AG09309 (cell line): ENCODE measurements at regions not wholly inside any gene's neighbourhood (a gene's known extent, or its start where the extent isn't known, plus 50 kb on each side); places are given as distances from the start of the nearest gene placed in this dataset.
A peak's percentile ranks its signal among the peaks of the same experiment; 100 is the strongest.

Experiments used
- DNase-seq: peaks from one replicate; pipeline ENCODE4 v3.0.0-alpha.2; 2010; ENCODE audit warnings: low read depth
- H3K4me3 ChIP-seq: 2 replicates; pipeline ENCODE4 v1.5.1; 2011; ENCODE audit warnings: mild to moderate bottlenecking, low read depth, low read length, moderate library complexity; ENCODE audit not compliant: control insufficient read depth
- CTCF ChIP-seq: IDR thresholded peaks from 2 replicates; pipeline ENCODE4 v1.5.1; 2011; ENCODE audit warnings: mild to moderate bottlenecking, low read depth, low read length, inconsistent platforms; ENCODE audit not compliant: insufficient read depth, control insufficient read depth; ENCODE audit errors: missing control alignments

GRCh38 chr10:9807846-9808245 is 1209.8 kb upstream of the CELF2 start:
- H3K4me3 ChIP-seq: no peak overlapping the region
- DNase-seq: no peak
- TF ChIP-seq CTCF: no peak

GRCh38 chr10:9811601-9812000 is 1206.1 kb upstream of the CELF2 start:
- H3K4me3 ChIP-seq: no peak overlapping the region
- DNase-seq: no peak
- no peak for TF ChIP-seq CTCF

- TF ChIP-seq CTCF: no peak
- H3K4me3 ChIP-seq: no peak overlapping the region
- DNase-seq: peak; percentile 13
Observed at GRCh38 chr10:9814285-9814864, 1203.3 kb upstream of the CELF2 start.

- DNase-seq: no peak
- no peak for TF ChIP-seq CTCF
- no peak overlapping the region for H3K4me3 ChIP-seq
Observed at GRCh38 chr10:9819756-9820494, 1197.7 kb upstream of the CELF2 start.

GRCh38 chr10:9823268-9823930 is 1194.3 kb upstream of the CELF2 start:
- TF ChIP-seq CTCF: no peak
- no peak for DNase-seq

GRCh38 chr10:9824631-9825071 is 1193.0 kb upstream of the CELF2 start:
- TF ChIP-seq CTCF: no peak
- no peak for DNase-seq
- no peak overlapping the region for H3K4me3 ChIP-seq

More at GRCh38 chr10:9823268-9823930, 1194.3 kb upstream of the CELF2 start:
- no peak overlapping the region for H3K4me3 ChIP-seq
